ENCODE measurements at regions not wholly inside any gene's neighbourhood (a gene's known extent, or its start where the extent isn't known, plus 50 kb on each side); places are given as distances from the start of the nearest gene placed in this dataset.

DNA sequence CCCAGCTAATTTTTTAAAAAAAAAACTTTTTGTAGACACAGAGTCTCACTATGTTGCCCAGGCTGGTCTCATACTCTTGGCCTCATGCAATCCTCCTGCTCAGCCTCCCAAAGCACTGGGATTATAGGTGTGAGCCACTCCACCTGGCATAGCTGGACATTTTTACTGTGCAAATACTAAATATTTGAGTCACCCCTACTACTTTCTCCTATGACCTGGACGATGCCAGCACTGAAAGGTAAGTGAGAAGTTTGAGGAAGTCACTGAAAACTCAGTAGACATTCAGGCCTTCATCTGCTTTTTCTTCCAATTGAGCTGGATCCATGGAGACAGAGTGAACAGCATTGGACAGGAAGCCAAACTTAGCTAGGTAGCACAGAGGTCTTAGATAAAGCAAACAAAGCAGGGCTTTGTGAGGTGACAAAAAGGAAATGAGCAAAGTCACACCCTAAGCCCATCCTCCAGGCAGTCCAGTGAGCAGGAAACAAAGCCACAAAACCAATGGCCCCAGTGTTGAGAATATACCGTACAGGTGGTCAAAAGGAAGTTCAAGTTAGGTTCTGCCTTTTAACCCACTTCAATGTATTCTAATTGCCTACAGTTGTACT lies 192.6 kb upstream of the RASA1 start:
- no peak for TF ChIP-seq CREB1 (IDR thresholded peaks at IDR 0.05; ENCODE audit: low read depth)
- TF ChIP-seq EP300 (IDR thresholded peaks at IDR 0.05; ENCODE audit: borderline replicate concordance), result no peak
- TF ChIP-seq NFIC (IDR thresholded peaks at IDR 0.05), result no peak
- TF ChIP-seq YY1 (IDR thresholded peaks at IDR 0.05; ENCODE audit: low read depth), result no peak
- TF ChIP-seq, protein P1, sequence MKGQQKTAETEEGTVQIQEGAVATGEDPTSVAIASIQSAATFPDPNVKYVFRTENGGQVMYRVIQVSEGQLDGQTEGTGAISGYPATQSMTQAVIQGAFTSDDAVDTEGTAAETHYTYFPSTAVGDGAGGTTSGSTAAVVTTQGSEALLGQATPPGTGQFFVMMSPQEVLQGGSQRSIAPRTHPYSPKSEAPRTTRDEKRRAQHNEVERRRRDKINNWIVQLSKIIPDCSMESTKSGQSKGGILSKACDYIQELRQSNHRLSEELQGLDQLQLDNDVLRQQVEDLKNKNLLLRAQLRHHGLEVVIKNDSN (IDR thresholded peaks at IDR 0.05), result no peak
- no peak for TF ChIP-seq RAD21 (IDR thresholded peaks at IDR 0.05; ENCODE audit: low read depth)
- no peak for TF ChIP-seq TEAD4 (IDR thresholded peaks at IDR 0.05)
- no peak for TF ChIP-seq TCF12 (IDR thresholded peaks at IDR 0.05; ENCODE audit: low read depth)
- no peak for TF ChIP-seq EGR1 (IDR thresholded peaks at IDR 0.05)
- no peak for TF ChIP-seq FOXM1 (IDR thresholded peaks at IDR 0.05; ENCODE audit: borderline replicate concordance, low read depth)
- TF ChIP-seq TAF1 (IDR thresholded peaks at IDR 0.05; ENCODE audit: low read depth), result no peak
- no peak for TF ChIP-seq CEBPB (IDR thresholded peaks at IDR 0.05)
- TF ChIP-seq, protein P2, sequence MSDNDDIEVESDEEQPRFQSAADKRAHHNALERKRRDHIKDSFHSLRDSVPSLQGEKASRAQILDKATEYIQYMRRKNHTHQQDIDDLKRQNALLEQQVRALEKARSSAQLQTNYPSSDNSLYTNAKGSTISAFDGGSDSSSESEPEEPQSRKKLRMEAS (IDR thresholded peaks at IDR 0.05), result no peak
- TF ChIP-seq, protein P3, sequence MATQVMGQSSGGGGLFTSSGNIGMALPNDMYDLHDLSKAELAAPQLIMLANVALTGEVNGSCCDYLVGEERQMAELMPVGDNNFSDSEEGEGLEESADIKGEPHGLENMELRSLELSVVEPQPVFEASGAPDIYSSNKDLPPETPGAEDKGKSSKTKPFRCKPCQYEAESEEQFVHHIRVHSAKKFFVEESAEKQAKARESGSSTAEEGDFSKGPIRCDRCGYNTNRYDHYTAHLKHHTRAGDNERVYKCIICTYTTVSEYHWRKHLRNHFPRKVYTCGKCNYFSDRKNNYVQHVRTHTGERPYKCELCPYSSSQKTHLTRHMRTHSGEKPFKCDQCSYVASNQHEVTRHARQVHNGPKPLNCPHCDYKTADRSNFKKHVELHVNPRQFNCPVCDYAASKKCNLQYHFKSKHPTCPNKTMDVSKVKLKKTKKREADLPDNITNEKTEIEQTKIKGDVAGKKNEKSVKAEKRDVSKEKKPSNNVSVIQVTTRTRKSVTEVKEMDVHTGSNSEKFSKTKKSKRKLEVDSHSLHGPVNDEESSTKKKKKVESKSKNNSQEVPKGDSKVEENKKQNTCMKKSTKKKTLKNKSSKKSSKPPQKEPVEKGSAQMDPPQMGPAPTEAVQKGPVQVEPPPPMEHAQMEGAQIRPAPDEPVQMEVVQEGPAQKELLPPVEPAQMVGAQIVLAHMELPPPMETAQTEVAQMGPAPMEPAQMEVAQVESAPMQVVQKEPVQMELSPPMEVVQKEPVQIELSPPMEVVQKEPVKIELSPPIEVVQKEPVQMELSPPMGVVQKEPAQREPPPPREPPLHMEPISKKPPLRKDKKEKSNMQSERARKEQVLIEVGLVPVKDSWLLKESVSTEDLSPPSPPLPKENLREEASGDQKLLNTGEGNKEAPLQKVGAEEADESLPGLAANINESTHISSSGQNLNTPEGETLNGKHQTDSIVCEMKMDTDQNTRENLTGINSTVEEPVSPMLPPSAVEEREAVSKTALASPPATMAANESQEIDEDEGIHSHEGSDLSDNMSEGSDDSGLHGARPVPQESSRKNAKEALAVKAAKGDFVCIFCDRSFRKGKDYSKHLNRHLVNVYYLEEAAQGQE (IDR thresholded peaks at IDR 0.05; ENCODE audit: low read depth), result no peak
- no peak for TF ChIP-seq ZBTB7A (IDR thresholded peaks at IDR 0.05; ENCODE audit: low read depth)

DNA sequence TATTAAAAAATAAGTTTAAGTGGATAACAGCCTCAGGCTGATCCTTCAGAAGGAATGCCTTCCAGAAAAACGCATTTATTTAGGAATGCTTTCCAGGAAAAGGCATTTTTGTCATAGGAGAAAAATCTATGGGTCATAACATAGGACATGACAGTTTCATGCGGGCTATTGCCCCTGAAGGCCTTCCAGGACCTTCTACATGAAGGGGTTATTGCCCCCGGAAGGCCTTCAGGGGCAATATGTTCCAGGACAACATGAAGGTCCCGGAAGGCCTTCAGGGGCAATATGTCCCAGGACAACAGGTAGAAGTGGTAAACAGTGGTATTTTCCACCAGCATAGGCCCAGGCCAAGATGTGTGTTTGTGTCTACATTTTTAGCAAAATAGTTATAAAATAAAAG lies 191.3 kb upstream of the RASA1 start:
- TF ChIP-seq CEBPB (IDR thresholded peaks at IDR 0.05), result no peak
- TF ChIP-seq TEAD4 (IDR thresholded peaks at IDR 0.05), result no peak
- TF ChIP-seq ZBTB7A (IDR thresholded peaks at IDR 0.05; ENCODE audit: low read depth), result no peak
- TF ChIP-seq CREB1 (IDR thresholded peaks at IDR 0.05; ENCODE audit: low read depth), result no peak
- TF ChIP-seq, protein P1 (IDR thresholded peaks at IDR 0.05), result no peak
- TF ChIP-seq RAD21 (IDR thresholded peaks at IDR 0.05; ENCODE audit: low read depth), result no peak
- no peak for TF ChIP-seq FOXM1 (IDR thresholded peaks at IDR 0.05; ENCODE audit: borderline replicate concordance, low read depth)
- TF ChIP-seq TCF12 (IDR thresholded peaks at IDR 0.05; ENCODE audit: low read depth), result no peak
- no peak for TF ChIP-seq EGR1 (IDR thresholded peaks at IDR 0.05)

DNA sequence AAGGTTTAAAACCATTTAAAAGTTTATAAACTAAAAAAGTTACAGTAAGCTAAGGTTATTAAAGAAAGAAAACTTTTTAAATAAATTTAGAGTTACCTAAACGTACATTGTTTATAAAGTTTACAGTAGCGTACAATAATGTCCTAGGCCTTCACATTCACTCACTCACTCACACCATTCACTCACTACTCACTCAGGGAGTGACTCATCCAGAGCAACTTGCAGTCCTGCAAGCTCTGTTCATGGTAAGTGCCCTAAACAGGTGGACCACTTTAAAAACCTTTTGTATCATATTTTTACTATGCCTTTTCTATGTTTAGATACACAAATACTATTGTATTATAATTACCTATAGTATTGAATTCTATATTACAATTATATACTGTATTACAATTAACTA lies 190.8 kb upstream of the RASA1 start:
- TF ChIP-seq CREB1 (IDR thresholded peaks at IDR 0.05; ENCODE audit: low read depth), result no peak
- TF ChIP-seq TEAD4 (IDR thresholded peaks at IDR 0.05), result no peak
- TF ChIP-seq ZBTB7A (IDR thresholded peaks at IDR 0.05; ENCODE audit: low read depth), result no peak
- no peak for TF ChIP-seq TCF12 (IDR thresholded peaks at IDR 0.05; ENCODE audit: low read depth)
- no peak for TF ChIP-seq YY1 (IDR thresholded peaks at IDR 0.05; ENCODE audit: low read depth)
- no peak for TF ChIP-seq TAF1 (IDR thresholded peaks at IDR 0.05; ENCODE audit: low read depth)
- TF ChIP-seq CEBPB (IDR thresholded peaks at IDR 0.05), result no peak

DNA sequence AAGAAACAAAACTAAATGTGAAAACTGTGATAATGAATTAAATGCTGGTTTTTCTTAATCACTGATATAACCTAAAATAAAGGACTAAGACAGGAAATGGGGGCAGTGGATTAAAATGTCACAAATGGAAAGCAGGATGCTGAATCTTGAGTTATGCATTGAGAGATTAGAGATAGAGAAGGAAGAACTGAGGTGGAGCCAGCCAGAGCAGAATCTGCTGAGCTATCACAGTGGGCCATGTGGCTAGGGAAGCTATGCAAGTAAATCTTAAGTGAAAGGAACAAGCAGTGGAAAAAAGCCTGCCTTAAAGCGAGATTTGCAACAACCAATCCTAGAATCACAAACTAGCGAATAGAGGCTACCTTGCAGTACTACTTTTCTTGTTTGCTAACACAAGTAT lies 188.5 kb upstream of the RASA1 start:
- TF ChIP-seq TAF1 (IDR thresholded peaks at IDR 0.05; ENCODE audit: low read depth) (no peak), ZBTB7A (IDR thresholded peaks at IDR 0.05; ENCODE audit: low read depth) (no peak), CREB1 (IDR thresholded peaks at IDR 0.05; ENCODE audit: low read depth) (no peak), TEAD4 (IDR thresholded peaks at IDR 0.05) (no peak), CEBPB (IDR thresholded peaks at IDR 0.05) (no peak), YY1 (IDR thresholded peaks at IDR 0.05; ENCODE audit: low read depth) (no peak), FOXM1 (IDR thresholded peaks at IDR 0.05; ENCODE audit: borderline replicate concordance, low read depth) (no peak), NFIC (IDR thresholded peaks at IDR 0.05) (no peak), RAD21 (IDR thresholded peaks at IDR 0.05; ENCODE audit: low read depth) (no peak), EGR1 (IDR thresholded peaks at IDR 0.05) (no peak), EP300 (IDR thresholded peaks at IDR 0.05; ENCODE audit: borderline replicate concordance) (no peak), TCF12 (IDR thresholded peaks at IDR 0.05; ENCODE audit: low read depth) (no peak)
- TF ChIP-seq, protein P1 (IDR thresholded peaks at IDR 0.05), result no peak
- TF ChIP-seq, protein P3 (IDR thresholded peaks at IDR 0.05; ENCODE audit: low read depth), result no peak
- TF ChIP-seq, protein P2 (IDR thresholded peaks at IDR 0.05), result no peak

DNA sequence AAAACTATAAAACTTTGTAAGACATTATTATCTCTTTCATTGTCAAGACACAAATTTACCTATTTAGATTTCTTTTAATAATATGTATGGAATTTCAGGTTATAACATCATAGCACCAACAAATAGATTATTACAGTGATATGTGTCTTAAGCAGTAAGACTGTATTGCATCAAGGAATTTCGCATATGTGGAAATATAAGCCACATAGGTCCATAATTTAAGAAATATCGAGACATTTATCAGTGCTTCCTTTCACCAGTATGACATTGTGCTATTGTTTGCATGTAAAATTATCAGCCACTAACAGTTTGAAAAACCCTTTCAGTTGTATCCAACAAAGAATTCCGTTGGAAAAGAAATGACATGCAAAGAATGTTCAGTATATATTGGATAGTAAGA lies 186.7 kb upstream of the RASA1 start:
- TF ChIP-seq TAF1 (IDR thresholded peaks at IDR 0.05; ENCODE audit: low read depth), result no peak
- TF ChIP-seq RAD21 (IDR thresholded peaks at IDR 0.05; ENCODE audit: low read depth), result no peak
- no peak for TF ChIP-seq EGR1 (IDR thresholded peaks at IDR 0.05)
- TF ChIP-seq CEBPB (IDR thresholded peaks at IDR 0.05), result no peak
- no peak for TF ChIP-seq ZBTB7A (IDR thresholded peaks at IDR 0.05; ENCODE audit: low read depth)
- TF ChIP-seq, protein P1 (IDR thresholded peaks at IDR 0.05), result no peak
- TF ChIP-seq TEAD4 (IDR thresholded peaks at IDR 0.05), result no peak
- TF ChIP-seq FOXM1 (IDR thresholded peaks at IDR 0.05; ENCODE audit: borderline replicate concordance, low read depth), result no peak
- TF ChIP-seq, protein P2 (IDR thresholded peaks at IDR 0.05), result no peak
- TF ChIP-seq NFIC (IDR thresholded peaks at IDR 0.05), result no peak
- TF ChIP-seq YY1 (IDR thresholded peaks at IDR 0.05; ENCODE audit: low read depth), result no peak
- TF ChIP-seq, protein P3 (IDR thresholded peaks at IDR 0.05; ENCODE audit: low read depth), result no peak
- no peak for TF ChIP-seq TCF12 (IDR thresholded peaks at IDR 0.05; ENCODE audit: low read depth)
- TF ChIP-seq EP300 (IDR thresholded peaks at IDR 0.05; ENCODE audit: borderline replicate concordance), result no peak
- TF ChIP-seq CREB1 (IDR thresholded peaks at IDR 0.05; ENCODE audit: low read depth), result no peak
